ENCODE measurements at regions not wholly inside any gene's neighbourhood (a gene's known extent, or its start where the extent isn't known, plus 50 kb on each side); places are given as distances from the start of the nearest gene placed in this dataset.

- TF ChIP-seq CTCF (IDR thresholded peaks at IDR 0.05) (no peak), ESRRA (CRISPR knock-in tag; IDR thresholded peaks at IDR 0.05; ENCODE audit: borderline replicate concordance) (no peak), GTF2I (CRISPR knock-in tag; conservative IDR thresholded peaks at IDR 0.05) (no peak), HMGA2 (CRISPR knock-in tag; IDR thresholded peaks at IDR 0.05) (no peak)
Measured at GRCh38 chr13:29977476-29978120, 127.2 kb upstream of the UBL3 start (continued).

- POLR2A ChIA-PET: no interaction called here
- H3K27me3 Mint-ChIP-seq (ENCODE audit: low read depth): no peaks in the 10 kb centered on the region
- CTCF ChIA-PET: no interaction called here
- peaks cover 20% of the 10 kb centered on the region for H3K9me3 Mint-ChIP-seq
- H3K36me3 Mint-ChIP-seq: peaks cover 12% of the 10 kb centered on the region
- no peak overlapping the region for H3K27ac Mint-ChIP-seq
- H3K4me1 Mint-ChIP-seq: no peaks in the 10 kb centered on the region
- no peak overlapping the region for H3K4me3 Mint-ChIP-seq
- ATAC-seq (no peak), DNase-seq (ENCODE audit: low spot score) (no peak)
- no peak for TF ChIP-seq TEAD4 (CRISPR knock-in tag; IDR thresholded peaks at IDR 0.05)
- no peak for TF ChIP-seq ZNF232 (CRISPR knock-in tag; IDR thresholded peaks at IDR 0.05)
- no peak for TF ChIP-seq FOXK1 (CRISPR knock-in tag; IDR thresholded peaks at IDR 0.05)
- TF ChIP-seq GRHL2 (CRISPR knock-in tag; IDR thresholded peaks at IDR 0.05; ENCODE audit: insufficient replicate concordance, severe bottlenecking): no peak
- TF ChIP-seq GABPB1 (CRISPR knock-in tag; IDR thresholded peaks at IDR 0.05): no peak
- no peak for TF ChIP-seq MLX (CRISPR knock-in tag; IDR thresholded peaks at IDR 0.05)
- no peak for TF ChIP-seq ZNF121 (CRISPR knock-in tag; IDR thresholded peaks at IDR 0.05)
- no peak for TF ChIP-seq ZNF138 (CRISPR knock-in tag; conservative IDR thresholded peaks at IDR 0.05)
Measured at GRCh38 chr13:29976535-29976934, 126.1 kb upstream of the UBL3 start.

DNA sequence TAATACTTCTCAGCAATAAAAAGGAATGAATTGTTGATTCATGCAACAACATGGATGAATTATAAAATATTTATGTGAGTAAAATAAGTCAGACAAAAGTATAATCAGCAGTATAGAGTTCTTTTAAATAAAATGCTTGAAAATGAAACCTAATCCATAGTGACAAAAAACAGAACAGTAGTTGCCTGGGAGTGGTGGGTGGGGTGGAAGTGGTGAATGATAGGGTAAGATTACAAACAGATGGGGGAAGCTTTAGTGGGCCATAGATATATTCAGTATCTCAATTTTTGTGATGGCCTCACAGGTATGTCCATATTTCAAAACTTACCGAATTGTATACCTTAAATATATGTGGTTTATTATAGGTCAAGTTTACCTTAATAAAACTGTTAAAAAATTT, 124.9 kb upstream of the UBL3 start:
- Mint-ChIP-seq H3K27me3 (ENCODE audit: low read depth) (no peaks in the 10 kb centered on the region), H3K36me3 (0 out of 2 replicates have a peak, but pooled peaks cover 5% of the 10 kb centered on the region), H3K9me3 (peaks cover 12% of the 10 kb centered on the region), H3K4me3 (no peak overlapping the region), H3K27ac (no peak overlapping the region), H3K4me1 (no peaks in the 10 kb centered on the region)
- ChIA-PET CTCF (no interaction called here), POLR2A (no interaction called here)
- ATAC-seq (no peak), DNase-seq (ENCODE audit: low spot score) (no peak)
- TF ChIP-seq NFE2L1 (CRISPR knock-in tag; IDR thresholded peaks at IDR 0.05): no peak
- no peak for TF ChIP-seq CBFB (CRISPR knock-in tag; IDR thresholded peaks at IDR 0.05; ENCODE audit: low read depth)
- TF ChIP-seq ATF6 (CRISPR knock-in tag; IDR thresholded peaks at IDR 0.05): no peak
- TF ChIP-seq ZNF671 (CRISPR knock-in tag; IDR thresholded peaks at IDR 0.05): no peak
- no peak for TF ChIP-seq NR3C1 (CRISPR knock-in tag; conservative IDR thresholded peaks at IDR 0.05; ENCODE audit: low read depth)
- TF ChIP-seq SOX15 (CRISPR knock-in tag; IDR thresholded peaks at IDR 0.05): no peak

GRCh38 chr13:29969286-29969685, 118.9 kb upstream of the UBL3 start:
- Mint-ChIP-seq H3K36me3 (peaks cover 27% of the 10 kb centered on the region), H3K27me3 (ENCODE audit: low read depth) (no peaks in the 10 kb centered on the region), H3K27ac (no peak overlapping the region), H3K4me1 (peaks cover 17% of the 10 kb centered on the region), H3K4me3 (no peak overlapping the region), H3K9me3 (peaks cover 54% of the 10 kb centered on the region)
- no peak for ATAC-seq
- no peak for DNase-seq (ENCODE audit: low spot score)
- ChIA-PET CTCF (no interaction called here), POLR2A (no interaction called here)
- TF ChIP-seq ZNF512 (CRISPR knock-in tag; IDR thresholded peaks at IDR 0.05; ENCODE audit: borderline replicate concordance): no peak
- TF ChIP-seq ELF4 (CRISPR knock-in tag; IDR thresholded peaks at IDR 0.05; ENCODE audit: low read depth): no peak
- no peak for TF ChIP-seq IRF2 (CRISPR knock-in tag; IDR thresholded peaks at IDR 0.05; ENCODE audit: borderline replicate concordance, low read depth)
- TF ChIP-seq SP1 (CRISPR knock-in tag; conservative IDR thresholded peaks at IDR 0.05): no peak
- no peak for TF ChIP-seq JAZF1 (CRISPR knock-in tag; IDR thresholded peaks at IDR 0.05)
- no peak for TF ChIP-seq FOXP1 (CRISPR knock-in tag; IDR thresholded peaks at IDR 0.05; ENCODE audit: borderline replicate concordance)
- no peak for TF ChIP-seq ZNF317 (CRISPR knock-in tag; IDR thresholded peaks at IDR 0.05; ENCODE audit: borderline replicate concordance, low read depth)
- TF ChIP-seq ZNF263 (CRISPR knock-in tag; IDR thresholded peaks at IDR 0.05; ENCODE audit: low read depth): no peak
- no peak for TF ChIP-seq NFATC4 (CRISPR knock-in tag; IDR thresholded peaks at IDR 0.05)
